KMS-11 (cell line): ENCODE measurements at regions not wholly inside any gene's neighbourhood (a gene's known extent, or its start where the extent isn't known, plus 50 kb on each side); places are given as distances from the start of the nearest gene placed in this dataset.

Source experiments
- H2AFZ ChIP-seq: fragments of 200-600 bp; sonication (generic); 2 replicates; pipeline ENCODE4 v1.6.1; 2016; ENCODE audit warnings: antibody characterized with exemption, mixed run types, low read depth
- H3K27ac ChIP-seq: fragments of 200-600 bp; sonication (generic); 2 replicates; pipeline ENCODE4 v1.6.1; 2016; ENCODE audit warnings: mild to moderate bottlenecking, mixed run types
- H3K27me3 ChIP-seq: fragments of 200-600 bp; sonication (generic); 2 replicates; pipeline ENCODE4 v1.6.1; 2017; ENCODE audit warnings: mild to moderate bottlenecking, low read depth, mixed run types, moderate library complexity; ENCODE audit not compliant: insufficient read depth
- H3K36me3 ChIP-seq: fragments of 200-600 bp; sonication (generic); 2 replicates; pipeline ENCODE4 v1.6.1; 2017; ENCODE audit warnings: mild to moderate bottlenecking, mixed run types; ENCODE audit not compliant: insufficient read depth
- H3K4me1 ChIP-seq: fragments of 200-600 bp; sonication (generic); 2 replicates; pipeline ENCODE4 v1.6.1; 2016; ENCODE audit warnings: mild to moderate bottlenecking, low read depth, mixed run types; ENCODE audit not compliant: poor library complexity, severe bottlenecking
- H3K4me2 ChIP-seq: fragments of 200-600 bp; sonication (generic); 2 replicates; pipeline ENCODE4 v1.7.0; 2016; ENCODE audit warnings: mild to moderate bottlenecking, mixed run types
- H3K4me3 ChIP-seq: fragments of 200-600 bp; sonication (generic); IDR thresholded peaks from 2 replicates; pipeline ENCODE4 v1.6.1; 2017; ENCODE audit warnings: low read depth, low read length, mixed read lengths; ENCODE audit not compliant: insufficient read depth
- H3K79me2 ChIP-seq: fragments of 200-600 bp; sonication (generic); 2 replicates; pipeline ENCODE4 v1.6.1; 2016; ENCODE audit warnings: low read depth, mixed run types; ENCODE audit not compliant: insufficient read depth
- H3K9ac ChIP-seq: fragments of 200-600 bp; sonication (generic); 2 replicates; pipeline ENCODE4 v1.6.1; 2016; ENCODE audit warnings: mild to moderate bottlenecking, mixed run types
- H4K20me1 ChIP-seq: fragments of 200-600 bp; sonication (generic); 2 replicates; pipeline ENCODE4 v1.6.1; 2016; ENCODE audit warnings: mild to moderate bottlenecking, mixed run types; ENCODE audit not compliant: insufficient read depth
- TF ChIP-seq, protein P1 (sequence below): fragments of 200-600 bp; sonication (generic); conservative IDR thresholded peaks from 2 replicates; pipeline ENCODE4 v1.6.1; 2017; ENCODE audit warnings: low read depth, mild to moderate bottlenecking, antibody characterized with exemption, low read length, moderate library complexity, mixed read lengths

DNA sequence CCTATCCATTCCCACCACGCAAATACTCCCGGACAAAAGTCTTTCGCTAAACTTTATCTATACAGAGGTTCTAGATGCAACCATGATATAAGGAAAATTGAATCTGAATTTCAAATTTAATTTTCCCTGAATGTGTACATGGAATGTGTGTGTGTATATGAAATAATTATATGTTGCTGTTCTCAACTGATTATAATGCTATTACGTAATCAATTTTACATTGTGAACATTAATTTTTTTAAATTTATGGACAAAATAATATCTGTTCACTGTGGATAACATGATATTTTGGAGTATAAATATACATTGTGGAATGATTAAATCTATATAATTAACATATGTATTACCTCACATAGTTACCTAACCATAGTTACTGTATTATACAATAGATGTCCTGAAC lies 1250.6 kb downstream of the EFNA5 start:
- Histone ChIP-seq H3K4me2 (no peak overlapping the region), H4K20me1 (no peaks in the 10 kb centered on the region), H3K9ac (no peak overlapping the region), H3K4me1 (peaks cover 11% of the 10 kb centered on the region), H3K36me3 (no peaks in the 10 kb centered on the region), H3K79me2 (no peaks in the 10 kb centered on the region), H3K27ac (no peak overlapping the region), H3K4me3 (no peak overlapping the region), H3K27me3 (no peaks in the 10 kb centered on the region), H2AFZ (no peak overlapping the region)
- TF ChIP-seq, protein P1, sequence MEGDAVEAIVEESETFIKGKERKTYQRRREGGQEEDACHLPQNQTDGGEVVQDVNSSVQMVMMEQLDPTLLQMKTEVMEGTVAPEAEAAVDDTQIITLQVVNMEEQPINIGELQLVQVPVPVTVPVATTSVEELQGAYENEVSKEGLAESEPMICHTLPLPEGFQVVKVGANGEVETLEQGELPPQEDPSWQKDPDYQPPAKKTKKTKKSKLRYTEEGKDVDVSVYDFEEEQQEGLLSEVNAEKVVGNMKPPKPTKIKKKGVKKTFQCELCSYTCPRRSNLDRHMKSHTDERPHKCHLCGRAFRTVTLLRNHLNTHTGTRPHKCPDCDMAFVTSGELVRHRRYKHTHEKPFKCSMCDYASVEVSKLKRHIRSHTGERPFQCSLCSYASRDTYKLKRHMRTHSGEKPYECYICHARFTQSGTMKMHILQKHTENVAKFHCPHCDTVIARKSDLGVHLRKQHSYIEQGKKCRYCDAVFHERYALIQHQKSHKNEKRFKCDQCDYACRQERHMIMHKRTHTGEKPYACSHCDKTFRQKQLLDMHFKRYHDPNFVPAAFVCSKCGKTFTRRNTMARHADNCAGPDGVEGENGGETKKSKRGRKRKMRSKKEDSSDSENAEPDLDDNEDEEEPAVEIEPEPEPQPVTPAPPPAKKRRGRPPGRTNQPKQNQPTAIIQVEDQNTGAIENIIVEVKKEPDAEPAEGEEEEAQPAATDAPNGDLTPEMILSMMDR: no peak

DNA sequence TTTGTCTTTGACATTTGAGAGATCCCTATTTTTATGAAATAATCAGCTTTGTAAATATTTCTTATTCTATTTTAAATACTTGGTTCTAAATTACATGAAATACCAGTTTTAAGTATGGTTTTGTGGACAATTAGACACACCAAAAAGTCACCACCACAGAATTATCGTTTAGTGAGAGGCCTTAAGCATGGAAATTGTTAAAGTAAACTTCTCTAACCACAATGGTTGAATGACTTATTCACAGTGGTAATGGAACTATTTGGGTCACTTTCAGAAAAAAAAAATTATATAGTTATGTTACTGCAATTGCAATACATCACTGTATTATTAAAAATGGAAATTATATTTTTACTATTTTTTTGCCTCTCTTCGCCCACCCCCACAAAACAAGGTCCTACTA lies 1252.5 kb downstream of the EFNA5 start:
- no peaks in the 10 kb centered on the region for H3K79me2 ChIP-seq
- H3K4me1 ChIP-seq: no peaks in the 10 kb centered on the region

DNA sequence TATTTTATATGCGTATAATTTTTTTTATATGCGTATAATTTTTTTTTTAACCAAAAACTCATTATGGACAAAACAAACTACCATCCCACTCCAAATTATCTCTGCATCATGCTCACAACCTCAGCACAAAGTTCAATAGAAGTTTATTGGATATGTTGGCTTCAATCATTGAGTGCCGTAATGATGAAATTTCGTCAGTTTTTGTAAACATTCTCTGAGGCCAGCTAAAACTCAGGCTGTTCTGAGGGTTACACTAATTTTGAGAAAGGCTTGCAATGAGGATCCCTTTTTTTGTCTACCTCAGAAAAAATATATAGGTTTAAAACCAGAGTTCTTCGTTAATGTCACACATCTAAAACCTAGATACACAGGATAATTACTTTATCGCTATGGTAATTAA lies 1253.2 kb downstream of the EFNA5 start:
- H3K4me1 ChIP-seq: no peaks in the 10 kb centered on the region
- no peaks in the 10 kb centered on the region for H4K20me1 ChIP-seq
- no peaks in the 10 kb centered on the region for H3K27me3 ChIP-seq
- no peak overlapping the region for H3K4me2 ChIP-seq
- H3K9ac ChIP-seq: no peak overlapping the region
- H2AFZ ChIP-seq: no peak overlapping the region
- H3K36me3 ChIP-seq: no peaks in the 10 kb centered on the region
- no peak overlapping the region for H3K4me3 ChIP-seq
- H3K27ac ChIP-seq: no peak overlapping the region
- TF ChIP-seq, protein P1: no peak
- H3K79me2 ChIP-seq: no peaks in the 10 kb centered on the region

More for the DNA sequence above, 1252.5 kb downstream of the EFNA5 start:
- Histone ChIP-seq H3K27ac (no peak overlapping the region), H3K4me3 (no peak overlapping the region), H4K20me1 (no peaks in the 10 kb centered on the region), H3K9ac (no peak overlapping the region), H3K36me3 (no peaks in the 10 kb centered on the region), H3K27me3 (no peaks in the 10 kb centered on the region), H2AFZ (no peak overlapping the region), H3K4me2 (no peak overlapping the region)
- TF ChIP-seq, protein P1: no peak

DNA sequence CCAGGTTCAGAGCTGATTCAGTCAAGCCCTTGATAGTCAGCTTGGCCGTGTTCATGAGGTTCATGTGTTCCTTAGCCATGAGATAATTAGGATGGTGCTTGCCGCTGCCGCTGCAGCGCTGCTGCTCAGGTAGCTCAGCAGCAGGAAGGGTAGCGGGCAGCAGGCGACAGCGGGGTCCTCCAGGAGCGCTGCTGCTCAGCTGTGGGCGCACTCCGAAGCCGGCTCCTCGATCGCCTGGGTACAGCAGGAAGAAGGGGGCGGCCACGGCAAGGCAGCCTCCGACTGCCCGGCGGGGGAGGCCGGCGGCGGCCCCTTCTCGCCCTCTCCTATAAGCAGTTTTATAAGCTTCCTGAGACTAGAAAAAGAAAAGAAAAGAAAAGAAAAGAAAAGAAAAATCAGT lies 1253.6 kb downstream of the EFNA5 start:
- Histone ChIP-seq H3K79me2 (no peaks in the 10 kb centered on the region), H3K4me2 (no peak overlapping the region), H3K4me3 (no peak overlapping the region), H4K20me1 (no peaks in the 10 kb centered on the region), H3K9ac (no peak overlapping the region), H2AFZ (no peak overlapping the region), H3K27ac (no peak overlapping the region), H3K4me1 (no peaks in the 10 kb centered on the region), H3K27me3 (no peaks in the 10 kb centered on the region), H3K36me3 (no peaks in the 10 kb centered on the region)
- TF ChIP-seq, protein P1: no peak
